Mesenchymal stem cell (in vitro differentiated cells and primary cell): ENCODE measurements at regions not wholly inside any gene's neighbourhood (a gene's known extent, or its start where the extent isn't known, plus 50 kb on each side); places are given as distances from the start of the nearest gene placed in this dataset.

Experiments
- DNase-seq: peaks from one replicate; pipeline ENCODE4 v3.0.0-alpha.2; 2013
- H2AFZ ChIP-seq: one replicate; pipeline ENCODE4 v1.6.1; 2013; ENCODE audit warnings: low read depth, mild to moderate bottlenecking, control low read depth, inconsistent platforms, low read length, moderate library complexity
- H2AK5ac ChIP-seq: 2 replicates; pipeline ENCODE4 v1.6.1; 2013; ENCODE audit warnings: low read length, moderate library complexity, mild to moderate bottlenecking, inconsistent platforms; ENCODE audit not compliant: severe bottlenecking
- H2BK120ac ChIP-seq: one replicate; pipeline ENCODE4 v1.6.1; 2013; ENCODE audit warnings: low read depth, mild to moderate bottlenecking, inconsistent platforms, low read length, moderate library complexity
- H2BK12ac ChIP-seq, 2 experiments: one replicate each; pipeline ENCODE4 v1.6.1; 2013; ENCODE audit warnings: inconsistent platforms in 2 of 2, low read length in 2 of 2, mild to moderate bottlenecking in 2 of 2, moderate library complexity in 2 of 2, control low read depth in 1 of 2
- H2BK15ac ChIP-seq: one replicate; pipeline ENCODE4 v1.6.1; 2013; ENCODE audit warnings: mild to moderate bottlenecking, low read depth, inconsistent platforms; ENCODE audit not compliant: poor library complexity, severe bottlenecking
- H2BK5ac ChIP-seq: 2 replicates; pipeline ENCODE4 v1.6.1; 2013; ENCODE audit warnings: low read depth, mild to moderate bottlenecking, low read length, control low read depth, inconsistent platforms; ENCODE audit not compliant: poor library complexity, severe bottlenecking
- H3K14ac ChIP-seq, 2 experiments: one replicate each; pipeline ENCODE4 v1.6.1; 2013; ENCODE audit warnings: inconsistent platforms in 2 of 2, low read length in 2 of 2, control low read depth in 1 of 2, mild to moderate bottlenecking in 1 of 2, moderate library complexity in 1 of 2
- H3K18ac ChIP-seq, 2 experiments: one replicate each; pipeline ENCODE4 v1.6.1; 2013; ENCODE audit warnings: inconsistent platforms in 2 of 2, low read length in 2 of 2, control low read depth in 1 of 2, low read depth in 1 of 2, mild to moderate bottlenecking in 1 of 2
- H3K23ac ChIP-seq, 2 experiments: one replicate each; pipeline ENCODE4 v1.6.1; 2013; ENCODE audit warnings: inconsistent platforms in 2 of 2, low read length in 2 of 2, mild to moderate bottlenecking in 2 of 2, moderate library complexity in 2 of 2, control low read depth in 1 of 2
- H3K27ac ChIP-seq: 2 replicates; pipeline ENCODE4 v1.5.1; 2013; ENCODE audit warnings: mild to moderate bottlenecking, moderate library complexity, low read length, control low read depth, inconsistent platforms; ENCODE audit not compliant: poor library complexity, severe bottlenecking
- H3K27me3 ChIP-seq, 2 experiments: 2 replicates each; pipeline versions ENCODE4 v1.6.1 to v1.7.0; 2013; ENCODE audit warnings: low read length in 2 of 2, mild to moderate bottlenecking in 2 of 2, moderate library complexity in 2 of 2, control low read depth in 1 of 2, inconsistent platforms in 1 of 2; ENCODE audit not compliant: control insufficient read depth in 1 of 2, insufficient read depth in 1 of 2
- H3K36me3 ChIP-seq, 2 experiments: 2 replicates each; pipeline versions ENCODE4 v1.6.1 to v1.7.0; 2013; ENCODE audit warnings: low read length in 2 of 2, control low read depth in 1 of 2, inconsistent platforms in 1 of 2, low read depth in 1 of 2, mild to moderate bottlenecking in 1 of 2; ENCODE audit not compliant: insufficient read depth in 2 of 2, control insufficient read depth in 1 of 2
- H3K4ac ChIP-seq, 2 experiments: one replicate each; pipeline ENCODE4 v1.6.1; 2013; ENCODE audit warnings: inconsistent platforms in 2 of 2, low read length in 2 of 2, mild to moderate bottlenecking in 2 of 2, moderate library complexity in 2 of 2, control low read depth in 1 of 2, low read depth in 1 of 2
- H3K4me1 ChIP-seq: 2 replicates; pipeline ENCODE4 v1.6.1; 2013; ENCODE audit warnings: low read depth, low read length, control low read depth; ENCODE audit not compliant: control insufficient read depth, insufficient read depth
- H3K4me2 ChIP-seq: 2 replicates; pipeline ENCODE4 v1.6.1; 2013; ENCODE audit warnings: low read length, mild to moderate bottlenecking, inconsistent platforms; ENCODE audit not compliant: poor library complexity, severe bottlenecking
- H3K4me3 ChIP-seq, 2 experiments: 2 replicates each; pipeline versions ENCODE4 v1.5.1 to v1.7.0; 2013; ENCODE audit warnings: low read length in 2 of 2, mild to moderate bottlenecking in 2 of 2, control low read depth in 1 of 2, low read depth in 1 of 2; ENCODE audit not compliant: insufficient read depth in 1 of 2
- H3K79me1 ChIP-seq: replicated peaks from 2 replicates; pipeline ENCODE4 v1.6.1; 2013; ENCODE audit warnings: mild to moderate bottlenecking, control low read depth, low read length, inconsistent platforms; ENCODE audit not compliant: poor library complexity, severe bottlenecking
- H3K9ac ChIP-seq: 2 replicates; pipeline ENCODE4 v1.7.0; 2013; ENCODE audit warnings: mild to moderate bottlenecking, low read length, moderate library complexity
- H3K9me3 ChIP-seq: 2 replicates; pipeline ENCODE4 v1.7.0; 2013; ENCODE audit warnings: mild to moderate bottlenecking, low read length; ENCODE audit not compliant: control insufficient read depth
- H4K8ac ChIP-seq: one replicate; pipeline ENCODE4 v1.6.1; 2013; ENCODE audit warnings: inconsistent platforms, mild to moderate bottlenecking, low read length, moderate library complexity
- H4K91ac ChIP-seq: one replicate; pipeline ENCODE4 v1.6.1; 2013; ENCODE audit warnings: mild to moderate bottlenecking, low read length, inconsistent platforms
- WGBS: methylation state at CpG from one replicate; pipeline ENCODE4 v1.1.7; 2013; ENCODE audit warnings: mixed read lengths; 5-methylcytosine and 5-hydroxymethylcytosine counted together

- H3K27me3 ChIP-seq: peaks cover 0 to 3% of the 10 kb centered on the region in 2 experiments
- no peaks in the 10 kb centered on the region for H3K4me1 ChIP-seq
- H2BK15ac ChIP-seq: no peak overlapping the region
- no peak overlapping the region for H3K27ac ChIP-seq
- H3K23ac ChIP-seq: no peak overlapping the region
- no peak overlapping the region for H2BK12ac ChIP-seq
- no peak overlapping the region for H3K4ac ChIP-seq
- no peak overlapping the region for H4K91ac ChIP-seq
- no peak for DNase-seq
- H2AFZ ChIP-seq: no peak overlapping the region
- no peak overlapping the region for H3K18ac ChIP-seq
- H3K79me1 ChIP-seq: no peaks in the 10 kb centered on the region
- H3K9me3 ChIP-seq: no peaks in the 10 kb centered on the region
- H2AK5ac ChIP-seq: no peak overlapping the region
- H2BK5ac ChIP-seq: no peak overlapping the region
- no peak overlapping the region for H3K9ac ChIP-seq
- H3K4me2 ChIP-seq: no peak overlapping the region
- no peaks in the 10 kb centered on the region for H3K36me3 ChIP-seq
- H3K4me3 ChIP-seq: no peak overlapping the region
- H3K14ac ChIP-seq: no peak overlapping the region
- H2BK120ac ChIP-seq: no peak overlapping the region
- 64% methylated on average over 20 of the region's 20 CpGs for WGBS
- H4K8ac ChIP-seq: no peak overlapping the region
These were observed 182.3 kb downstream of the KIF26A start for GRCh38 chr14:104320611-104321086.

GRCh38 chr14:104321088-104321801 lies 182.9 kb downstream of the KIF26A start:
- Histone ChIP-seq H3K9ac (no peak overlapping the region), H3K23ac (no peak overlapping the region), H2BK12ac (no peak overlapping the region), H3K36me3 (no peaks in the 10 kb centered on the region), H3K79me1 (no peaks in the 10 kb centered on the region), H4K91ac (no peak overlapping the region), H2BK15ac (no peak overlapping the region), H3K14ac (no peak overlapping the region), H2BK5ac (no peak overlapping the region), H3K4me3 (no peak overlapping the region), H3K27me3 (peaks cover 0 to 3% of the 10 kb centered on the region in 2 experiments), H2AFZ (no peak overlapping the region), H3K18ac (no peak overlapping the region), H3K9me3 (no peaks in the 10 kb centered on the region), H2BK120ac (no peak overlapping the region), H2AK5ac (no peak overlapping the region), H4K8ac (no peak overlapping the region), H3K4me1 (no peaks in the 10 kb centered on the region), H3K27ac (no peak overlapping the region), H3K4me2 (no peak overlapping the region), H3K4ac (no peak overlapping the region)
- DNase-seq: no peak
- WGBS: 78% methylated on average over 24 of the region's 24 CpGs

- 78% methylated on average over 11 of the region's 11 CpGs for WGBS
- Histone ChIP-seq H2BK12ac (no peak overlapping the region), H3K23ac (no peak overlapping the region), H2BK120ac (no peak overlapping the region), H3K4ac (no peak overlapping the region), H3K79me1 (no peaks in the 10 kb centered on the region), H2BK15ac (no peak overlapping the region), H2AK5ac (no peak overlapping the region), H3K4me3 (no peak overlapping the region), H3K9me3 (no peaks in the 10 kb centered on the region), H3K4me2 (no peak overlapping the region), H3K27me3 (peaks cover 0 to 3% of the 10 kb centered on the region in 2 experiments), H2AFZ (no peak overlapping the region), H3K4me1 (no peaks in the 10 kb centered on the region), H2BK5ac (no peak overlapping the region), H3K18ac (no peak overlapping the region), H4K8ac (no peak overlapping the region), H4K91ac (no peak overlapping the region), H3K14ac (no peak overlapping the region), H3K36me3 (no peaks in the 10 kb centered on the region), H3K27ac (no peak overlapping the region), H3K9ac (no peak overlapping the region)
- DNase-seq: no peak
These were observed 183.4 kb downstream of the KIF26A start for GRCh38 chr14:104321802-104322130.

- H3K4me1 ChIP-seq: no peaks in the 10 kb centered on the region
- DNase-seq: no peak
These were observed 184.4 kb downstream of the KIF26A start for GRCh38 chr14:104322531-104323366.

More at GRCh38 chr14:104322531-104323366, 184.4 kb downstream of the KIF26A start:
- Histone ChIP-seq H3K9me3 (no peaks in the 10 kb centered on the region), H2BK120ac (no peak overlapping the region), H3K4me3 (no peak overlapping the region), H3K4ac (no peak overlapping the region), H2AK5ac (no peak overlapping the region), H2BK15ac (no peak overlapping the region), H3K14ac (no peak overlapping the region), H3K18ac (no peak overlapping the region), H3K27me3 (peaks cover 0 to 3% of the 10 kb centered on the region in 2 experiments), H2BK5ac (no peak overlapping the region), H3K9ac (no peak overlapping the region), H3K23ac (no peak overlapping the region), H3K36me3 (no peaks in the 10 kb centered on the region), H2BK12ac (no peak overlapping the region), H3K27ac (no peak overlapping the region), H4K91ac (no peak overlapping the region), H2AFZ (no peak overlapping the region), H3K79me1 (no peaks in the 10 kb centered on the region), H4K8ac (no peak overlapping the region), H3K4me2 (no peak overlapping the region)
- 80% methylated on average over 26 of the region's 28 CpGs for WGBS
